Pons (tissue), 1 donor: ENCODE measurements at regions not wholly inside any gene's neighbourhood (a gene's known extent, or its start where the extent isn't known, plus 50 kb on each side); places are given as distances from the start of the nearest gene placed in this dataset.
"Not testable (repeated sequence)": the region's sequence is repeated elsewhere in the genome, so short reads cannot be mapped to it uniquely, and the experiment has no call there.

Source experiments
- DNase-seq: peaks from one replicate; pipeline ENCODE4 v3.0.0-alpha.2; 2016; ENCODE audit warnings: low spot score

GRCh38 chr2:13686262-13686661 is 946.3 kb upstream of the LRATD1 start:
- DNase-seq, result no peak

GRCh38 chr2:13694673-13695072 is 937.8 kb upstream of the LRATD1 start:
- no peak for DNase-seq

GRCh38 chr2:13696601-13697000 is 935.9 kb upstream of the LRATD1 start:
- no peak for DNase-seq

GRCh38 chr2:13698847-13699246 is 933.7 kb upstream of the LRATD1 start:
- DNase-seq, result no peak

GRCh38 chr2:13699939-13700338 is 932.6 kb upstream of the LRATD1 start:
- DNase-seq, result not testable (repeated sequence)

- DNase-seq, result no peak
Observed at GRCh38 chr2:13711154-13711553, 921.4 kb upstream of the LRATD1 start.

- no peak for DNase-seq
Observed at GRCh38 chr2:13714466-13714865, 918.1 kb upstream of the LRATD1 start.

- DNase-seq, result no peak
Observed at GRCh38 chr2:13725945-13726344, 906.6 kb upstream of the LRATD1 start.

GRCh38 chr2:13745330-13745729 is 887.2 kb upstream of the LRATD1 start:
- no peak for DNase-seq

GRCh38 chr2:13751955-13752354 is 880.6 kb upstream of the LRATD1 start:
- no peak for DNase-seq

- DNase-seq, result no peak
Observed at GRCh38 chr2:13758412-13758811, 874.1 kb upstream of the LRATD1 start.

- DNase-seq, result no peak
Observed at GRCh38 chr2:13768274-13768673, 864.2 kb upstream of the LRATD1 start.

GRCh38 chr2:13770279-13770678 is 862.2 kb upstream of the LRATD1 start:
- DNase-seq, result no peak

- no peak for DNase-seq
Observed at GRCh38 chr2:13779996-13780395, 852.5 kb upstream of the LRATD1 start.

GRCh38 chr2:13791019-13791547 is 841.4 kb upstream of the LRATD1 start:
- no peak for DNase-seq

- no peak for DNase-seq
Observed at GRCh38 chr2:13806539-13806938, 826.0 kb upstream of the LRATD1 start.

- no peak for DNase-seq
Observed at GRCh38 chr2:13813236-13813635, 819.3 kb upstream of the LRATD1 start.

GRCh38 chr2:13818002-13818401 is 814.5 kb upstream of the LRATD1 start:
- DNase-seq, result no peak

- no peak for DNase-seq
Observed at GRCh38 chr2:13819896-13820295, 812.6 kb upstream of the LRATD1 start.

GRCh38 chr2:13821255-13821880 is 811.1 kb upstream of the LRATD1 start:
- DNase-seq, result no peak

GRCh38 chr2:13822365-13822764 is 810.2 kb upstream of the LRATD1 start:
- no peak for DNase-seq

GRCh38 chr2:13826314-13826853 is 806.1 kb upstream of the LRATD1 start:
- DNase-seq, result no peak

- DNase-seq, result no peak
Observed at GRCh38 chr2:13858626-13859025, 773.9 kb upstream of the LRATD1 start.

- DNase-seq, result not testable (repeated sequence)
Observed at GRCh38 chr2:13868275-13868674, 764.2 kb upstream of the LRATD1 start.
